ENCODE measurements at regions not wholly inside any gene's neighbourhood (a gene's known extent, or its start where the extent isn't known, plus 50 kb on each side); places are given as distances from the start of the nearest gene placed in this dataset.

- no peak overlapping the region for H3K18ac ChIP-seq (ENCODE audit: low read depth in 1 of 2, low read length in 2 of 2)
These were observed 105.5 kb upstream of the NEUROD1 start for GRCh38 chr2:181785691-181786344.

GRCh38 chr2:181786371-181787228, 104.9 kb upstream of the ITPRID2 start:
- peak overlapping the region; percentile 11 for H2BK120ac ChIP-seq (ENCODE audit: low read depth, low read length)
- DNase-seq = no peak

More at GRCh38 chr2:181785691-181786344, 105.5 kb upstream of the NEUROD1 start:
- H2BK12ac ChIP-seq (ENCODE audit: low read length in 2 of 2) = peak overlapping the region in 1 of 2 experiments; percentile 62
- WGBS = 10% methylated on average over 1 of the region's 2 CpGs
- peaks cover 7% of the 10 kb centered on the region for H3K79me1 ChIP-seq (replicated peaks; ENCODE audit: low read length, poor library complexity, severe bottlenecking)
- peaks cover 16% of the 10 kb centered on the region for H3K4me1 ChIP-seq (ENCODE audit: control insufficient read depth, insufficient read depth, low read depth, low read length)
- no peak overlapping the region for H3K4ac ChIP-seq (ENCODE audit: low read depth in 1 of 2, low read length in 2 of 2)
- no peak overlapping the region for H4K8ac ChIP-seq (ENCODE audit: low read length)
- H2BK15ac ChIP-seq (ENCODE audit: low read depth, poor library complexity, severe bottlenecking) = no peak overlapping the region
- peak; percentile 70 for DNase-seq
- no peak overlapping the region for H3K4me2 ChIP-seq (ENCODE audit: low read length, poor library complexity, severe bottlenecking)
- no peak overlapping the region for H4K91ac ChIP-seq (ENCODE audit: low read length)
- no peak overlapping the region for H3K14ac ChIP-seq (ENCODE audit: low read length in 2 of 2)
- H2BK120ac ChIP-seq (ENCODE audit: low read depth, low read length) = no peak overlapping the region
- no peaks in the 10 kb centered on the region for H3K27me3 ChIP-seq (ENCODE audit: control insufficient read depth in 1 of 2, insufficient read depth in 1 of 2, low read length in 2 of 2)
- no peaks in the 10 kb centered on the region for H3K9me3 ChIP-seq (ENCODE audit: control insufficient read depth, low read length)
- H2AK5ac ChIP-seq (ENCODE audit: low read length, severe bottlenecking) = no peak overlapping the region
- H2BK5ac ChIP-seq (ENCODE audit: low read depth, low read length, poor library complexity, severe bottlenecking) = no peak overlapping the region
- H3K23ac ChIP-seq (ENCODE audit: low read length in 2 of 2) = no peak overlapping the region
- H3K9ac ChIP-seq (ENCODE audit: low read length) = no peak overlapping the region
- no peaks in the 10 kb centered on the region for H3K36me3 ChIP-seq (ENCODE audit: control insufficient read depth in 1 of 2, insufficient read depth in 2 of 2, low read depth in 1 of 2, low read length in 2 of 2)
- peak overlapping the region; percentile 40 for H3K27ac ChIP-seq (ENCODE audit: low read length, poor library complexity, severe bottlenecking)
- no peak overlapping the region for H2AFZ ChIP-seq (ENCODE audit: low read depth, low read length)
- no peak overlapping the region for H3K4me3 ChIP-seq (ENCODE audit: insufficient read depth in 1 of 2, low read depth in 1 of 2, low read length in 2 of 2)

GRCh38 chr2:181787310-181788048, 104.1 kb upstream of the ITPRID2 start:
- peak overlapping the region; percentile 36 for H4K91ac ChIP-seq (ENCODE audit: low read length)
- H4K8ac ChIP-seq (ENCODE audit: low read length) = peak overlapping the region; percentile 51
- peak overlapping the region; percentile 38 for H2BK120ac ChIP-seq (ENCODE audit: low read depth, low read length)
- no peak overlapping the region for H3K9ac ChIP-seq (ENCODE audit: low read length)
- no peak overlapping the region for H3K4me3 ChIP-seq (ENCODE audit: insufficient read depth in 1 of 2, low read depth in 1 of 2, low read length in 2 of 2)
- H3K4me2 ChIP-seq (ENCODE audit: low read length, poor library complexity, severe bottlenecking) = no peak overlapping the region
- peak overlapping the region; percentile 40 for H3K27ac ChIP-seq (ENCODE audit: low read length, poor library complexity, severe bottlenecking)
- 97% methylated on average over 3 of the region's 3 CpGs for WGBS
- peaks cover 10% of the 10 kb centered on the region for H3K4me1 ChIP-seq (ENCODE audit: control insufficient read depth, insufficient read depth, low read depth, low read length)
- peak overlapping the region; percentile 46 for H2AK5ac ChIP-seq (ENCODE audit: low read length, severe bottlenecking)
- no peak overlapping the region for H2AFZ ChIP-seq (ENCODE audit: low read depth, low read length)
- peak overlapping the region; percentile 6 to 80 for H3K18ac ChIP-seq (ENCODE audit: low read depth in 1 of 2, low read length in 2 of 2)
- peak overlapping the region; percentile 57 to 69 for H2BK12ac ChIP-seq (ENCODE audit: low read length in 2 of 2)
- peaks cover 7% of the 10 kb centered on the region for H3K79me1 ChIP-seq (replicated peaks; ENCODE audit: low read length, poor library complexity, severe bottlenecking)
- DNase-seq = no peak
- H3K4ac ChIP-seq (ENCODE audit: low read depth in 1 of 2, low read length in 2 of 2) = peak overlapping the region; percentile 39 to 56
- H3K23ac ChIP-seq (ENCODE audit: low read length in 2 of 2) = no peak overlapping the region
- H2BK15ac ChIP-seq (ENCODE audit: low read depth, poor library complexity, severe bottlenecking) = peak overlapping the region; percentile 30
- H2BK5ac ChIP-seq (ENCODE audit: low read depth, low read length, poor library complexity, severe bottlenecking) = no peak overlapping the region
- H3K27me3 ChIP-seq (ENCODE audit: control insufficient read depth in 1 of 2, insufficient read depth in 1 of 2, low read length in 2 of 2) = no peaks in the 10 kb centered on the region
- no peaks in the 10 kb centered on the region for H3K9me3 ChIP-seq (ENCODE audit: control insufficient read depth, low read length)
- no peaks in the 10 kb centered on the region for H3K36me3 ChIP-seq (ENCODE audit: control insufficient read depth in 1 of 2, insufficient read depth in 2 of 2, low read depth in 1 of 2, low read length in 2 of 2)
- no peak overlapping the region for H3K14ac ChIP-seq (ENCODE audit: low read length in 2 of 2)

More at GRCh38 chr2:181786371-181787228, 104.9 kb upstream of the ITPRID2 start:
- H3K9me3 ChIP-seq (ENCODE audit: control insufficient read depth, low read length) = no peaks in the 10 kb centered on the region
- peaks cover 7% of the 10 kb centered on the region for H3K79me1 ChIP-seq (replicated peaks; ENCODE audit: low read length, poor library complexity, severe bottlenecking)
- no peak overlapping the region for H3K9ac ChIP-seq (ENCODE audit: low read length)
- H2AFZ ChIP-seq (ENCODE audit: low read depth, low read length) = no peak overlapping the region
- H2BK5ac ChIP-seq (ENCODE audit: low read depth, low read length, poor library complexity, severe bottlenecking) = peak overlapping the region; percentile 54
- H2AK5ac ChIP-seq (ENCODE audit: low read length, severe bottlenecking) = peak overlapping the region; percentile 79
- peaks cover 10% of the 10 kb centered on the region for H3K4me1 ChIP-seq (ENCODE audit: control insufficient read depth, insufficient read depth, low read depth, low read length)
- H3K4ac ChIP-seq (ENCODE audit: low read depth in 1 of 2, low read length in 2 of 2) = peak overlapping the region; percentile 39 to 56
- H3K18ac ChIP-seq (ENCODE audit: low read depth in 1 of 2, low read length in 2 of 2) = peak overlapping the region; percentile 80 to 88
- WGBS = 98% methylated on average over 4 of the region's 4 CpGs
- peak overlapping the region; percentile 21 for H3K4me2 ChIP-seq (ENCODE audit: low read length, poor library complexity, severe bottlenecking)
- peak overlapping the region; percentile 61 to 78 for H2BK12ac ChIP-seq (ENCODE audit: low read length in 2 of 2)
- peak overlapping the region; percentile 79 for H4K91ac ChIP-seq (ENCODE audit: low read length)
- H4K8ac ChIP-seq (ENCODE audit: low read length) = peak overlapping the region; percentile 45
- H3K27ac ChIP-seq (ENCODE audit: low read length, poor library complexity, severe bottlenecking) = peak overlapping the region; percentile 40
- no peaks in the 10 kb centered on the region for H3K36me3 ChIP-seq (ENCODE audit: control insufficient read depth in 1 of 2, insufficient read depth in 2 of 2, low read depth in 1 of 2, low read length in 2 of 2)
- no peak overlapping the region for H3K4me3 ChIP-seq (ENCODE audit: insufficient read depth in 1 of 2, low read depth in 1 of 2, low read length in 2 of 2)
- no peak overlapping the region for H3K23ac ChIP-seq (ENCODE audit: low read length in 2 of 2)
- H3K14ac ChIP-seq (ENCODE audit: low read length in 2 of 2) = no peak overlapping the region
- no peaks in the 10 kb centered on the region for H3K27me3 ChIP-seq (ENCODE audit: control insufficient read depth in 1 of 2, insufficient read depth in 1 of 2, low read length in 2 of 2)
- H2BK15ac ChIP-seq (ENCODE audit: low read depth, poor library complexity, severe bottlenecking) = no peak overlapping the region

Data from mesenchymal stem cell (in vitro differentiated cells and primary cell).